ENCODE measurements at regions not wholly inside any gene's neighbourhood (a gene's known extent, or its start where the extent isn't known, plus 50 kb on each side); places are given as distances from the start of the nearest gene placed in this dataset.

GRCh38 chr13:72221276-72221962 lies 354.4 kb upstream of the DACH1 start:
- no peak for DNase-seq

GRCh38 chr13:72218966-72219365 lies 352.0 kb upstream of the DACH1 start:
- no peak for DNase-seq

GRCh38 chr13:72217142-72217541 lies 350.1 kb upstream of the DACH1 start:
- no peak for DNase-seq

- DNase-seq, result no peak
These were observed 341.2 kb upstream of the DACH1 start for GRCh38 chr13:72208112-72208645.

GRCh38 chr13:72205773-72206172 lies 338.8 kb upstream of the DACH1 start:
- no peak for DNase-seq

- no peak for DNase-seq
These were observed 337.3 kb upstream of the DACH1 start for GRCh38 chr13:72204291-72204690.

- no peak for DNase-seq
These were observed 334.7 kb upstream of the DACH1 start for GRCh38 chr13:72201726-72202125.

GRCh38 chr13:72199640-72200039 lies 332.6 kb upstream of the DACH1 start:
- no peak for DNase-seq

GRCh38 chr13:72198967-72199560 lies 332.1 kb upstream of the DACH1 start:
- DNase-seq, result no peak

- no peak for DNase-seq
These were observed 331.0 kb upstream of the DACH1 start for GRCh38 chr13:72198042-72198441.

GRCh38 chr13:72195044-72195704 lies 328.2 kb upstream of the DACH1 start:
- no peak for DNase-seq

GRCh38 chr13:72194523-72194922 lies 327.5 kb upstream of the DACH1 start:
- DNase-seq, result no peak

GRCh38 chr13:72186730-72187422 lies 319.9 kb upstream of the DACH1 start:
- DNase-seq, result no peak

- DNase-seq, result no peak
These were observed 318.8 kb upstream of the DACH1 start for GRCh38 chr13:72185776-72186175.

- no peak for DNase-seq
These were observed 314.7 kb upstream of the DACH1 start for GRCh38 chr13:72181661-72182060.

GRCh38 chr13:72180253-72180952 lies 313.4 kb upstream of the DACH1 start:
- no peak for DNase-seq

GRCh38 chr13:72174549-72174948 lies 307.5 kb upstream of the DACH1 start:
- no peak for DNase-seq

GRCh38 chr13:72170571-72170970 lies 303.6 kb upstream of the DACH1 start:
- DNase-seq, result no peak

- DNase-seq, result no peak
These were observed 301.3 kb upstream of the DACH1 start for GRCh38 chr13:72168126-72168855.

- DNase-seq, result no peak
These were observed 299.2 kb upstream of the DACH1 start for GRCh38 chr13:72166102-72166650.

- DNase-seq, result no peak
These were observed 298.3 kb upstream of the DACH1 start for GRCh38 chr13:72165276-72165675.

Measured in C1 segment of cervical spinal cord (tissue), 14 donors.